ENCODE measurements at regions not wholly inside any gene's neighbourhood (a gene's known extent, or its start where the extent isn't known, plus 50 kb on each side); places are given as distances from the start of the nearest gene placed in this dataset.

- Histone ChIP-seq H3K4me1 (ENCODE audit: control insufficient read depth, insufficient read depth, low read length, poor library complexity, severe bottlenecking) (no peaks in the 10 kb centered on the region), H3K4me3 (ENCODE audit: extremely low read depth, insufficient read depth, low read length, poor library complexity, severe bottlenecking) (no peak overlapping the region), H3K36me3 (ENCODE audit: control insufficient read depth, insufficient read depth, low read length) (no peaks in the 10 kb centered on the region), H3K9me3 (ENCODE audit: control insufficient read depth, low read length) (peaks cover 16% of the 10 kb centered on the region), H3K27ac (ENCODE audit: low read depth, low read length, severe bottlenecking) (no peak overlapping the region)
- 81 to 91% methylated on average over 4 of the region's 4 CpGs for WGBS, 2 experiments (ENCODE audit: insufficient coverage in 2 of 2)
These were observed 49.9 kb upstream of the PMEPA1 start for GRCh38 chr20:57759724-57760123.
